ENCODE measurements at regions not wholly inside any gene's neighbourhood (a gene's known extent, or its start where the extent isn't known, plus 50 kb on each side); places are given as distances from the start of the nearest gene placed in this dataset.

DNA sequence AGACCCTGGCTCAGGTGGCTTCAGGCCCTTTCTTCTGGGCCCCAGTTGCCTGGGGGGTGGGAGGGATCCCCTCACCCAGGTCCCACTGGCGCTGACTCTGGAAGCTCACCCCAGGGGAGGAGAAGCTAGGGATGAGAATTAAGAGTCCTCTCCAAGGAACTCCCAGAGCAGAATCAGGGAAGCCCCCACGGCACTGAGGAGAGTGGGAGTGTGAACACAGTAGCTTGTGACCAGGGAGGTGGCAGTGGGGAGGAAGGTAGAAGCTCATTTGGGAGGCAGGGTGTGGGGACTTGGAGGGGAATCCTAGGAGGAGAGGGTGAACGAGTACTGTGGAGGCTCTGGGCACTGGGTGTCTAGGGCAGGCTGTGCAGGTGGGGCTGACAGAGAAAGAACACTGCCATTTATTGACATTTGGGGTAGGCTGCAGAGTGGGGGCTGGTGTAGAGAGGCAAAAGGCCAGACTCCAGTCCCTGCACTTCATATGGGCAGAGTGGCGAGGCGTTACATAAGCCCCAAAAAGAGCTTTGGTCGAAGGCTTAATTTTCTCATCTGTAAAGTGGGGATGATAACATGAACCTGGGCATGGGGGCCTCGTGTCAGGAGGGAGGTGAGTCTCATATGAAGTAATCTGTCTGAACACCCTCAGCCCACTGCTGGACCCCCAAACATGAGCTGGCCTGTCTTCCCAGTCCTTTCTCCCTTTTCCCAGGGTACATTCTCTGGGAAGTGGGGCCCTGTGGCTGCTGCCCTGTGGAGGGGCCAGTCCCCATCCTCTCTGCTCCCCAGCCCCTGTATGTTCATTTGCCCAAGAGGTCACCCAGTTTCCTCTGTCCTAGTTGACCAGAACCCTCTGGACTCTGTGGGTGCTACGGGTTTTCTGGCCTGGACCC lies 80.5 kb downstream of the VEGFA start:
- Histone ChIP-seq H3K4me3 (ENCODE audit: low read depth in 1 of 2, low read length in 2 of 2) (no peak overlapping the region), H3K27ac (ENCODE audit: low read length) (no peak overlapping the region), H3K4me1 (ENCODE audit: control insufficient read depth in 1 of 2, insufficient read depth in 2 of 2, low read length in 2 of 2) (no peaks in the 10 kb centered on the region), H3K9me3 (ENCODE audit: control insufficient read depth in 1 of 2, low read length in 2 of 2) (no peaks in the 10 kb centered on the region), H3K36me3 (ENCODE audit: control insufficient read depth in 1 of 2, insufficient read depth in 2 of 2, low read length in 2 of 2) (no peaks in the 10 kb centered on the region), H3K27me3 (ENCODE audit: low read depth, low read length) (no peaks in the 10 kb centered on the region)

DNA sequence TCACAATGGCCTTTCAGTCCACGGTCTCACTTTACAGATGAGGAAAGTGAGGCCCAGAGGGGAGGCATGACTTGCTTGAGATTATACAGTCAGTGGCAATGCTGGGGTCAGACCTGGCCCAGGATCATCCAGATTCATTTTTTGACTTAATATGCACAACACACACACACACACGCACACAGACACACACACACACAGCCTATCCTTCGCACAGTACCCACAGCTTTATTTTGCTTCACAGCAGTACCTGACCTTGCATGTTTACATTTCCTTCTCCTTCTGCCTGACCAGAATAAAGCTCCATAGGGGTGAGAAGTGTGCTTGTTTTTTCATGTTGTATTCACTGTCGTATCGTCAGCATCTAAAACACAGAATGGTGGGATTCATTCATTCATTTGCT lies 79.8 kb downstream of the VEGFA start:
- no peaks in the 10 kb centered on the region for H3K27me3 ChIP-seq (ENCODE audit: low read depth, low read length)
- H3K36me3 ChIP-seq (ENCODE audit: control insufficient read depth in 1 of 2, insufficient read depth in 2 of 2, low read length in 2 of 2): no peaks in the 10 kb centered on the region
- no peak overlapping the region for H3K4me3 ChIP-seq (ENCODE audit: low read depth in 1 of 2, low read length in 2 of 2)
- no peak overlapping the region for H3K27ac ChIP-seq (ENCODE audit: low read length)
- H3K4me1 ChIP-seq (ENCODE audit: control insufficient read depth in 1 of 2, insufficient read depth in 2 of 2, low read length in 2 of 2): no peaks in the 10 kb centered on the region
- no peaks in the 10 kb centered on the region for H3K9me3 ChIP-seq (ENCODE audit: control insufficient read depth in 1 of 2, low read length in 2 of 2)

DNA sequence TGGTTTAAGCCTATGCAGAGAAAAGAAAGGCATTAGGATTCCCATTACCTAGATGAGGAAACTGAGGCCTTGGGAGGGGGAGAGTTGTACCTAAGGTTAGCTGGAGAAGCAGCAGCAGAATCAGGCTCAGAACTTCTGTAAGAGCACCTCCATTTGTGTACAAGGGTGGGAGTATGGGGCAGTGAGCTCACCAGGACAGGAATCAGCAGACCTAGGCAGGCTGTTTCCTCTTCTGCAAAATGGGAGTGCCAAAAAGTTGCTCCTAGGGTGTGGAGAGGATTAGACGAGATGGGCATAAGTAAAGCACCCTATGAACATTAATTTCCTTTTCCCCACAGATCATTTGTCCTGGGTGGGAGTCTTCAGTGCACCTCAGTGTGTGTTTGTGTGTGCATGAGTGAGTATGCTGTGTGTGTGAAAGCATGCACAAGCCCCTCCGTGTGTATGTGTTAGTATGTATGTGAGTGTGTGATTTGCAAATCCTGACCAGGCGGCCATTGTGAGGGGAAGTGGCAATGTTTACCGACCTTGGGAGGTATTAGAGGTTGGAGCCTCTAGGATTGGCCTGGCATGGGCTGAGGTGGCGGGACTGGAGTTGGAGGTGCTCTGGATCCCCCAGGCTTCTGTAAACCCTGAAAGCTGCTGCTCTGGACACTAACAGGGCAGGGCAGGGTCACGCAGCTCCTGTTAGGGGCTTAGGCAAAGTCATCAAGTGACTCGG lies 78.8 kb downstream of the VEGFA start:
- H3K4me3 ChIP-seq (ENCODE audit: low read depth in 1 of 2, low read length in 2 of 2): no peak overlapping the region
- H3K36me3 ChIP-seq (ENCODE audit: control insufficient read depth in 1 of 2, insufficient read depth in 2 of 2, low read length in 2 of 2): no peaks in the 10 kb centered on the region
- no peaks in the 10 kb centered on the region for H3K4me1 ChIP-seq (ENCODE audit: control insufficient read depth in 1 of 2, insufficient read depth in 2 of 2, low read length in 2 of 2)
- no peaks in the 10 kb centered on the region for H3K9me3 ChIP-seq (ENCODE audit: control insufficient read depth in 1 of 2, low read length in 2 of 2)
- no peak overlapping the region for H3K27ac ChIP-seq (ENCODE audit: low read length)
- no peaks in the 10 kb centered on the region for H3K27me3 ChIP-seq (ENCODE audit: low read depth, low read length)

DNA sequence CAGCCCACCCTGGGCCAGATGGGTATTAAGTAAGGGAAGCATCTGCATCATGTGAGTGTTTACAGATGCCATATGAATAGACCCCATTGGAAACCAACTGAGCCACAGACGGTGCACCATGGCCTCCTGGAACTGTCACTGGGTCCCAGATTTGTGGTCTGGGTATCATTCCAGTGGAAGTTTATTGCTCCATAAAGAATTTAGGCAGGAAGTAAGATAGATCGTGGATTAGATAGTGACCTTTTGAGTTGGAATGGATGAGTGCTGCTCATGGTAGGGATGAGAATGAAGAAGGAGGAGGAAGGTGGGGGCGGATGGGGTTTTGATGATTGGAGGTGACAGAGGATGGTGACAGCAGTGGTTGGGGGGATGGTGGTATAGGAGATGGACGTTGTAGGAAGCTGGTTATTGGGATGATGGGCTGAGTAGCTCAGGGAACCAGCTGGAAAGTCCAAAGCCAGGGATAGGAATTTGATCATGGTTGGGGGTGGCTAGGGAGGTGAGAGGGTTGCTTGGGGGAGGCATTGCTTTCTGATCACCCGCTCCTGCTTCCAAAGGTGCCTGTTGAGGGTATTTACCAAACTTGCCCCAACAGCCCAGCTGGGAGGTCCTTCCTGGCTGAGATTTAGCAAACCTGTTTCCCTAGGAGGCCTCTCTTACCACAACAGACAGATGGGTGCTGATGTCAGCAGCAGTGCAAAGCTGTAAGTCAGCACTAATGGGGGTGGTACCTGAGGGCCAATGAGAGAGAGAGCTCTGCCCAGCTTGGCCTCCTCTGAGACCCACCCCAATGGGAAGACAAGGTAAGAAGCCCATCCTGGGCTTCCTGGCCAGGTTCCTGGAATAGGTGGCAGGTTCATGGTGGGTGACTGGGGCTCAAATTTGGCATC lies 78.0 kb downstream of the VEGFA start:
- Histone ChIP-seq H3K36me3 (ENCODE audit: control insufficient read depth in 1 of 2, insufficient read depth in 2 of 2, low read length in 2 of 2) (no peaks in the 10 kb centered on the region), H3K27ac (ENCODE audit: low read length) (no peak overlapping the region), H3K4me3 (ENCODE audit: low read depth in 1 of 2, low read length in 2 of 2) (no peak overlapping the region), H3K27me3 (ENCODE audit: low read depth, low read length) (no peaks in the 10 kb centered on the region), H3K4me1 (ENCODE audit: control insufficient read depth in 1 of 2, insufficient read depth in 2 of 2, low read length in 2 of 2) (no peaks in the 10 kb centered on the region), H3K9me3 (ENCODE audit: control insufficient read depth in 1 of 2, low read length in 2 of 2) (no peaks in the 10 kb centered on the region)

DNA sequence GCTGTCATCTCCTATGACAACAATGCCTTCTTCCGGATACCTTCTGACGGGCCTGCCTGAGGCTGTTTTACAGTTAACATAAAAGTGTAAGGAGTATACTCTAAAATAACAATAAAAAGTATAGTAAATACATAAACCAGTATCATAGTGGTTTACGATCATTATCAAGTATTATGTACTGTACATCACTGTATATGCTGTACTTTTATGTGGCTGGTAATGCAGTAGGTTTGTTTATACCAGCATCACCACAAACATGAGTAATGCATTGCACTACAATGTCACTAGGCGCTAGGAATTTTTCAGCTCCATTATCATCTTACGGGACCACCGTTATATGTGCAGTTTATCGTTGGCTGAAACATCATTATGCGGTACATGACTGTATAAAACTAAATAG lies 76.5 kb downstream of the VEGFA start:
- no peak overlapping the region for H3K27ac ChIP-seq (ENCODE audit: low read length)
- no peak overlapping the region for H3K4me3 ChIP-seq (ENCODE audit: low read depth in 1 of 2, low read length in 2 of 2)
- no peaks in the 10 kb centered on the region for H3K27me3 ChIP-seq (ENCODE audit: low read depth, low read length)
- H3K4me1 ChIP-seq (ENCODE audit: control insufficient read depth in 1 of 2, insufficient read depth in 2 of 2, low read length in 2 of 2): no peaks in the 10 kb centered on the region
- no peaks in the 10 kb centered on the region for H3K9me3 ChIP-seq (ENCODE audit: control insufficient read depth in 1 of 2, low read length in 2 of 2)
- no peaks in the 10 kb centered on the region for H3K36me3 ChIP-seq (ENCODE audit: control insufficient read depth in 1 of 2, insufficient read depth in 2 of 2, low read length in 2 of 2)

DNA sequence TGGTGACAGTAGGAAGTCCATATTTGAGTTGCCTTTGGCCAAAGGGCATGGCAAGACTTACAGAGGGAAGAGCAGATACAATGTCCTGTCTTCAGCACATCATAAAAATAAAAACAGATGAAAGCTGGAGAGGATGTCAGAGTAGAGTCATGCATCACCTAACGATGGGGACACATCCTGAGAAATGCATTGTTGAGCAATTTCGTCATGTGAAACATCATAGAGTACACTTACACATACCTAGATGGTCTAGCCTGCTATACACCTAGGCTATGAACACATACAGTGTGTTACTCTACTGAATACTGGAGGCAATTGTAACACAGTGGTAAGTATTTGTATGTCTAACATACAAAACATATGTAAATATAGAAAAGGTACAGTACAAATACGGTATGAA lies 75.6 kb downstream of the VEGFA start:
- Histone ChIP-seq H3K27me3 (ENCODE audit: low read depth, low read length) (no peaks in the 10 kb centered on the region), H3K4me1 (ENCODE audit: control insufficient read depth in 1 of 2, insufficient read depth in 2 of 2, low read length in 2 of 2) (no peaks in the 10 kb centered on the region), H3K36me3 (ENCODE audit: control insufficient read depth in 1 of 2, insufficient read depth in 2 of 2, low read length in 2 of 2) (no peaks in the 10 kb centered on the region), H3K9me3 (ENCODE audit: control insufficient read depth in 1 of 2, low read length in 2 of 2) (no peaks in the 10 kb centered on the region), H3K4me3 (ENCODE audit: low read depth in 1 of 2, low read length in 2 of 2) (no peak overlapping the region), H3K27ac (ENCODE audit: low read length) (no peak overlapping the region)

DNA sequence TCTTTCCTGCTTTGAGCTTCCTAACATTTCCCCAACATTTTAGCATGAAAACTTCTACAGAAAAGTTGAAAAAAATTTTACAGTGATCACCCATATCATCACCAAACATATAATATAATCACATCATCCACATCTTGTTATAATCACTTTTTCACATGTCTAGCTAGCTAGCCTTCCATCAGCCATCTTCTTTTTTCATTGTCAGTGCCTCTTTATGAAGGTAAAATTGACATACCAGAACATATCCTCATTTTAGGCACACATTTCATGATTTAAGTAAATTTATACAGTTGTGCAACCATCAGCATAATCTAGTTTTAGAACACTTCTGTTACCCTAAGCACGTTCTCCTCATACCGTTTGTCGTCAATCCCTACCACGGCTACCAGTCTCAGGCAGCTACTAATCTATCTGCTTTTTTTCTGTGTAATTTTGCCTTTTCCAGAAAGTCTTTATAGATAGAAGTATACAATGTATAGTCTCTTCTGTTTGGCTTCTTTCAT lies 73.7 kb downstream of the VEGFA start:
- no peak overlapping the region for H3K27ac ChIP-seq (ENCODE audit: low read length)
- no peaks in the 10 kb centered on the region for H3K27me3 ChIP-seq (ENCODE audit: low read depth, low read length)
- H3K36me3 ChIP-seq (ENCODE audit: control insufficient read depth in 1 of 2, insufficient read depth in 2 of 2, low read length in 2 of 2): no peaks in the 10 kb centered on the region
- H3K4me3 ChIP-seq (ENCODE audit: low read depth in 1 of 2, low read length in 2 of 2): no peak overlapping the region
- no peaks in the 10 kb centered on the region for H3K9me3 ChIP-seq (ENCODE audit: control insufficient read depth in 1 of 2, low read length in 2 of 2)
- no peaks in the 10 kb centered on the region for H3K4me1 ChIP-seq (ENCODE audit: control insufficient read depth in 1 of 2, insufficient read depth in 2 of 2, low read length in 2 of 2)

DNA sequence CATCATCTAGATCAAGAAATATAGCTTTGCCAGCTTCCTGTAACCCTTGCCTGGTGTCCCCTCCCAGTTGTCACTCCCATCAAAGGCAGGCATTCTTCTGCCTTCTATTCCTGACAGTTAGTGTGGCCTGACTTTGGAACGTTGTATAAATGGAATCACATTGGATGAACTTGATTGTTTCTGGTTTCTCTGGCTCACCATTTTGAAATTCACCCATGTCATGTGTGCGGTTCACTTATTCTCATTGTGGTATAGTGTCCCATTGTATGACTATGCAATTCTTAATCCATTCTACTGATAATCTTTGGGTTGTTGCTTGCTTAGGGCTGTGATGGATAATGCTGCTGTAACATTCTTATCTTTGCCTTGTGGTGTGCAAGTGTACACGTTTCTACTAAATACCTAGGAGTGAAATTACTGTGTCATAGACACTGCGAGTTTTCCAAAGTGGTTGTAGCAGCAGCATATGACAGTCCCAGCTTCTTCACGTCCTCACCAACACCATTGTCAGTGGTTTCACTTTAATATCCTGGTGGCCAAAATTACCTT lies 73.2 kb downstream of the VEGFA start:
- H3K36me3 ChIP-seq (ENCODE audit: control insufficient read depth in 1 of 2, insufficient read depth in 2 of 2, low read length in 2 of 2): no peaks in the 10 kb centered on the region
- H3K4me3 ChIP-seq (ENCODE audit: low read depth in 1 of 2, low read length in 2 of 2): no peak overlapping the region
- no peak overlapping the region for H3K27ac ChIP-seq (ENCODE audit: low read length)
- H3K9me3 ChIP-seq (ENCODE audit: control insufficient read depth in 1 of 2, low read length in 2 of 2): no peaks in the 10 kb centered on the region
- no peaks in the 10 kb centered on the region for H3K27me3 ChIP-seq (ENCODE audit: low read depth, low read length)
- H3K4me1 ChIP-seq (ENCODE audit: control insufficient read depth in 1 of 2, insufficient read depth in 2 of 2, low read length in 2 of 2): no peaks in the 10 kb centered on the region

DNA sequence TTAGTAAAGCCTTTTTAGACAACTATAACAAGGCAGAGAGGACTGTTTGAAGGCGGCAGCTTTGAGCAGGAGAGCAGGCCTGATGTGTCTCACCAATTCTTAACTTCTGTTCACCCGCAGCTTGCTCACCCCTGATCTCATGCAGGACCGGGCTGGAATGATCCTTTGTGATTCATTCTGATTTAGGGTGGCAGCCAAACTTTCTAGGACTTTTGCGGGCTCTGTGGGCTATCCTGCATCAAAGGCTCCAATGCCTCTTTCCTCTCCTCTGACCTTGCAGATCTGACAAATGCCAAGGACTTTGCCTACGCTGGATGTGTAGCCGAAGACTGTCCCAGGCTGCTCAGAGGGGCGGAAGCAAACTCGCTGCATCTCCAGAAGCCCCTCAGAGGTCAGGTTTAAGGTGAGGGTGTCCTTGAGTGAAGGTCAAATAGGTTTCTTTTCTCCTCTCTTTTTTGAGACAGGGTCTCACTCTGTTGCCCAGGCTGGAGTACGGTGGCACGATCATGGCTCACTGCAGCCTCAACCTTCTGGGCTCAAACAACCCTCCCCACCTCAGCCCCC lies 72.3 kb downstream of the VEGFA start:
- H3K27me3 ChIP-seq (ENCODE audit: low read depth, low read length): no peaks in the 10 kb centered on the region
- no peaks in the 10 kb centered on the region for H3K36me3 ChIP-seq (ENCODE audit: control insufficient read depth in 1 of 2, insufficient read depth in 2 of 2, low read length in 2 of 2)
- H3K27ac ChIP-seq (ENCODE audit: low read length): no peak overlapping the region
- no peak overlapping the region for H3K4me3 ChIP-seq (ENCODE audit: low read depth in 1 of 2, low read length in 2 of 2)
- H3K4me1 ChIP-seq (ENCODE audit: control insufficient read depth in 1 of 2, insufficient read depth in 2 of 2, low read length in 2 of 2): no peaks in the 10 kb centered on the region
- no peaks in the 10 kb centered on the region for H3K9me3 ChIP-seq (ENCODE audit: control insufficient read depth in 1 of 2, low read length in 2 of 2)

DNA sequence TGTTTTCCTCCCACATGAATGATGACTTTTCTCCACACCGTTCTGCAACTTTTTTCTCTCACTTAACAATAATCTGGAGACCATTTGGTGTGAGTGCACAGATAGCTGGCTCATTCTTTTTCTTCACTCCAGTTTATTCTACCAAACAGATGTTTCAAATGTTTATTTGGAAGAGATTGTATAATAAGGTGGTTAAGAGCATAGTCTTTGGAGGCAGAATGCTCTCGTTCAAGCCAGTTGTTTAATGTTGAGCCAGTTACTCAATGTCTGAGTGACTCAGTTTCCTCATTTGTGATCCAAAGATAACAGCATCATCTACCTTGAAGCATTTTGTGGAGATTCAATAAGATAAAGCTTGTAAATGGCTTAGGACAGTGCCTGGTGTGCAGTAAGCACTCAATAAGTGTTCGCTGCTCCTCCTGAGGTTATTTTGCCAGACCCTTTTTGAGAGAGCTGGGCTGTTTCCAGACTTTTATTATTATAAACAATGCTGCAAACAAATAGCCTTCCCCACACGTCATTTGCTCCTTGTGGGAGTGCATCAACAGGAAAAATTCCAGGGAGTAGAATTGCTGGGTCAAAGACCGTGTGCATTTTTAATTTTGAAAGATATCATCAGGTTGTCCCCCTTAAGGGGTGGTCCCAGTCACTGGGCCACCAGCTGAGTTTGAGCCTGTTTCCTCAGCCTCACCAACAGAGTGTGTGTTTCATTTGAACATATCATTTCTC lies 70.6 kb downstream of the VEGFA start:
- no peak overlapping the region for H3K27ac ChIP-seq (ENCODE audit: low read length)
- no peaks in the 10 kb centered on the region for H3K36me3 ChIP-seq (ENCODE audit: control insufficient read depth in 1 of 2, insufficient read depth in 2 of 2, low read length in 2 of 2)
- H3K4me3 ChIP-seq (ENCODE audit: low read depth in 1 of 2, low read length in 2 of 2): no peak overlapping the region
- H3K9me3 ChIP-seq (ENCODE audit: control insufficient read depth in 1 of 2, low read length in 2 of 2): no peaks in the 10 kb centered on the region
- H3K4me1 ChIP-seq (ENCODE audit: control insufficient read depth in 1 of 2, insufficient read depth in 2 of 2, low read length in 2 of 2): no peaks in the 10 kb centered on the region
- H3K27me3 ChIP-seq (ENCODE audit: low read depth, low read length): no peaks in the 10 kb centered on the region

Data from muscle layer of duodenum (tissue), 2 donors.